Stimulated activated CD4-positive, alpha-beta T cell treated with anti-CD3 and anti-CD28 coated beads, Interleukin-2, amount 100 ng/mL, for 48 hours (primary cell): ENCODE measurements at regions not wholly inside any gene's neighbourhood (a gene's known extent, or its start where the extent isn't known, plus 50 kb on each side); places are given as distances from the start of the nearest gene placed in this dataset.

Experiments used
- DNase-seq, 2 donors: peaks; one replicate each; pipeline ENCODE4 v3.0.0-alpha.2; 2020

GRCh38 chr18:37617623-37618022 is 52.0 kb upstream of the CELF4 start:
- DNase-seq, result no peak
